ENCODE measurements at regions not wholly inside any gene's neighbourhood (a gene's known extent, or its start where the extent isn't known, plus 50 kb on each side); places are given as distances from the start of the nearest gene placed in this dataset.

DNA sequence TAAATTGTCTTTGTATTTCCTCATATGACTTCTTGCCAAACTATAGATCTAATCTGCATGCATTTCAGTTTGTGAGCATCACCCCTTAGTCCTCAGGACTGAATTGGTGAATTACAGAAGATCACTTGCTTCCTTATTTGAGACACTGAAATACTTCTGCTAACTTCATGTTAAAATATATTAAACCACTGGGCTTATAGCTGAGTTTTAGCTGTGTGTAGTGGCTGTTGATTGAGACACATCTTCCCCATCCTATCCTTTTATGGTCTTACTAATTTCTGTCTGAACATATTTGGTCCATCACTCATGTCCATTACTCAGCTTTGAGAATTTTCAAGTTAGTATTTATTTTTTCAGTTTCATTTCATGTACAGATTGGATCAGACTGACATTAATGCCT, 295.9 kb downstream of the PSAT1 start:
- TF ChIP-seq, protein P1, sequence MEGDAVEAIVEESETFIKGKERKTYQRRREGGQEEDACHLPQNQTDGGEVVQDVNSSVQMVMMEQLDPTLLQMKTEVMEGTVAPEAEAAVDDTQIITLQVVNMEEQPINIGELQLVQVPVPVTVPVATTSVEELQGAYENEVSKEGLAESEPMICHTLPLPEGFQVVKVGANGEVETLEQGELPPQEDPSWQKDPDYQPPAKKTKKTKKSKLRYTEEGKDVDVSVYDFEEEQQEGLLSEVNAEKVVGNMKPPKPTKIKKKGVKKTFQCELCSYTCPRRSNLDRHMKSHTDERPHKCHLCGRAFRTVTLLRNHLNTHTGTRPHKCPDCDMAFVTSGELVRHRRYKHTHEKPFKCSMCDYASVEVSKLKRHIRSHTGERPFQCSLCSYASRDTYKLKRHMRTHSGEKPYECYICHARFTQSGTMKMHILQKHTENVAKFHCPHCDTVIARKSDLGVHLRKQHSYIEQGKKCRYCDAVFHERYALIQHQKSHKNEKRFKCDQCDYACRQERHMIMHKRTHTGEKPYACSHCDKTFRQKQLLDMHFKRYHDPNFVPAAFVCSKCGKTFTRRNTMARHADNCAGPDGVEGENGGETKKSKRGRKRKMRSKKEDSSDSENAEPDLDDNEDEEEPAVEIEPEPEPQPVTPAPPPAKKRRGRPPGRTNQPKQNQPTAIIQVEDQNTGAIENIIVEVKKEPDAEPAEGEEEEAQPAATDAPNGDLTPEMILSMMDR (IDR thresholded peaks at IDR 0.05) = no peak
- no peak for TF ChIP-seq POLR2A (IDR thresholded peaks at IDR 0.05)

Data from transverse colon (tissue), 3 donors.